WTC11 (cell line): ENCODE measurements at regions not wholly inside any gene's neighbourhood (a gene's known extent, or its start where the extent isn't known, plus 50 kb on each side); places are given as distances from the start of the nearest gene placed in this dataset.

Source experiments
- ARID4B ChIP-seq: sonication (generic); formaldehyde crosslinking; IDR thresholded peaks from 2 replicates; pipeline ENCODE4 v1.8.0; 2023; ENCODE audit warnings: missing genetic modification reagents, mild to moderate bottlenecking, borderline replicate concordance
- E2F1 ChIP-seq: sonication (generic); formaldehyde crosslinking; IDR thresholded peaks from 2 replicates; pipeline ENCODE4 v1.8.0; 2022; ENCODE audit warnings: mild to moderate bottlenecking, missing genetic modification reagents
- ESRRA ChIP-seq: sonication (generic); formaldehyde crosslinking; IDR thresholded peaks from 2 replicates; pipeline ENCODE4 v1.8.1; 2022; ENCODE audit warnings: mild to moderate bottlenecking, missing genetic modification reagents, borderline replicate concordance
- ETV6 ChIP-seq: sonication (generic); formaldehyde crosslinking; IDR thresholded peaks from 2 replicates; pipeline ENCODE4 v1.8.1; 2022; ENCODE audit warnings: mild to moderate bottlenecking, missing genetic modification reagents
- FOXJ3 ChIP-seq: sonication (generic); formaldehyde crosslinking; IDR thresholded peaks from 2 replicates; pipeline ENCODE4 v1.9.0; 2021; ENCODE audit warnings: missing genetic modification reagents, mild to moderate bottlenecking, borderline replicate concordance
- PRDM15 ChIP-seq: sonication (generic); formaldehyde crosslinking; IDR thresholded peaks from 2 replicates; pipeline ENCODE4 v1.8.0; 2022; ENCODE audit warnings: missing genetic modification reagents
- ZNF121 ChIP-seq: sonication (generic); formaldehyde crosslinking; IDR thresholded peaks from 2 replicates; pipeline ENCODE4 v1.8.0; 2023; ENCODE audit warnings: missing genetic modification reagents
- ZNF423 ChIP-seq: fragments of 250-450 bp; sonication (Bioruptor Pico); IDR thresholded peaks from 2 replicates; pipeline ENCODE4 v2.1.2; 2022; ENCODE audit warnings: mild to moderate bottlenecking, moderate library complexity
- TF ChIP-seq, protein P1 (sequence below): fragments of 200-600 bp; IDR thresholded peaks from 2 replicates; pipeline ENCODE4 v1.8.0; 2022; ENCODE audit warnings: antibody characterized with exemption
- TF ChIP-seq, protein P2 (sequence below): sonication (generic); formaldehyde crosslinking; IDR thresholded peaks from 2 replicates; pipeline ENCODE4 v1.8.1; 2022; ENCODE audit warnings: low read depth, missing genetic modification reagents, borderline replicate concordance

DNA sequence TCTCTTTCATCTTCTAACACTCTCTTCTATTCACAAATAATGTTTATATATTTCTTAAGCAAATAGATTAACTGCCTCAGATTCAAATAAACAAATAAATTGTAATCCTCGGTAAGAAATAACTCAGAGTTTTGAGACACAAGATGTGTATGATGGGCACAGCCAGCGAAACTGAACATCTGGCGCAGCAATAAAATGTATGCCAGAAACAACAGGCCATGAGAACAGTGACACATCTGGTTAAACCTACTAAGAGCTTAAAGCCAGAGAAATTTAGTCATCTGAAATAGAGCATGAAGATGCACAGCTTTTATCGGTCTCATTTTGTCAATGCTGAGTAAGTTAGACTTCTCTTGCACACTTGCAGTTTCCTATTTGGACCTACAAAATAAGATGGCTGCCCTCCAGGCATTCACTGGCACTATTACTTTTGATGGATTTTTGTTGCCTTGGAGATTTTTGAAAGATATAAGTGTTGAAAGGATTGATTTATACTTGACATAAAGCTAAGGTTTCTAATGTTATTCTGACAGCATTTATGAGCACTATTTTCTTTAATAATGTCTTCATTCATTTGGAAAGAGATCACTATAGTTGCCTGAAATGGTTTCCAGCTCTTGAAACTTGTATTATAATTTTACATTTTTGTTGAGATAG is 1444.0 kb downstream of the PCDH18 start:
- TF ChIP-seq ZNF121 (CRISPR knock-in tag), result no peak
- TF ChIP-seq, protein P1, sequence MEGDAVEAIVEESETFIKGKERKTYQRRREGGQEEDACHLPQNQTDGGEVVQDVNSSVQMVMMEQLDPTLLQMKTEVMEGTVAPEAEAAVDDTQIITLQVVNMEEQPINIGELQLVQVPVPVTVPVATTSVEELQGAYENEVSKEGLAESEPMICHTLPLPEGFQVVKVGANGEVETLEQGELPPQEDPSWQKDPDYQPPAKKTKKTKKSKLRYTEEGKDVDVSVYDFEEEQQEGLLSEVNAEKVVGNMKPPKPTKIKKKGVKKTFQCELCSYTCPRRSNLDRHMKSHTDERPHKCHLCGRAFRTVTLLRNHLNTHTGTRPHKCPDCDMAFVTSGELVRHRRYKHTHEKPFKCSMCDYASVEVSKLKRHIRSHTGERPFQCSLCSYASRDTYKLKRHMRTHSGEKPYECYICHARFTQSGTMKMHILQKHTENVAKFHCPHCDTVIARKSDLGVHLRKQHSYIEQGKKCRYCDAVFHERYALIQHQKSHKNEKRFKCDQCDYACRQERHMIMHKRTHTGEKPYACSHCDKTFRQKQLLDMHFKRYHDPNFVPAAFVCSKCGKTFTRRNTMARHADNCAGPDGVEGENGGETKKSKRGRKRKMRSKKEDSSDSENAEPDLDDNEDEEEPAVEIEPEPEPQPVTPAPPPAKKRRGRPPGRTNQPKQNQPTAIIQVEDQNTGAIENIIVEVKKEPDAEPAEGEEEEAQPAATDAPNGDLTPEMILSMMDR, result no peak
- TF ChIP-seq ZNF423, result no peak
- TF ChIP-seq E2F1 (CRISPR knock-in tag), result no peak
- no peak for TF ChIP-seq FOXJ3 (CRISPR knock-in tag)
- TF ChIP-seq ESRRA, result no peak
- TF ChIP-seq ARID4B, result no peak
- TF ChIP-seq, protein P2, sequence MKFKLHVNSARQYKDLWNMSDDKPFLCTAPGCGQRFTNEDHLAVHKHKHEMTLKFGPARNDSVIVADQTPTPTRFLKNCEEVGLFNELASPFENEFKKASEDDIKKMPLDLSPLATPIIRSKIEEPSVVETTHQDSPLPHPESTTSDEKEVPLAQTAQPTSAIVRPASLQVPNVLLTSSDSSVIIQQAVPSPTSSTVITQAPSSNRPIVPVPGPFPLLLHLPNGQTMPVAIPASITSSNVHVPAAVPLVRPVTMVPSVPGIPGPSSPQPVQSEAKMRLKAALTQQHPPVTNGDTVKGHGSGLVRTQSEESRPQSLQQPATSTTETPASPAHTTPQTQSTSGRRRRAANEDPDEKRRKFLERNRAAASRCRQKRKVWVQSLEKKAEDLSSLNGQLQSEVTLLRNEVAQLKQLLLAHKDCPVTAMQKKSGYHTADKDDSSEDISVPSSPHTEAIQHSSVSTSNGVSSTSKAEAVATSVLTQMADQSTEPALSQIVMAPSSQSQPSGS (CRISPR knock-in tag), result no peak
- TF ChIP-seq PRDM15 (CRISPR knock-in tag), result no peak
- no peak for TF ChIP-seq ETV6 (CRISPR knock-in tag)
